ENCODE measurements at regions not wholly inside any gene's neighbourhood (a gene's known extent, or its start where the extent isn't known, plus 50 kb on each side); places are given as distances from the start of the nearest gene placed in this dataset.

DNA sequence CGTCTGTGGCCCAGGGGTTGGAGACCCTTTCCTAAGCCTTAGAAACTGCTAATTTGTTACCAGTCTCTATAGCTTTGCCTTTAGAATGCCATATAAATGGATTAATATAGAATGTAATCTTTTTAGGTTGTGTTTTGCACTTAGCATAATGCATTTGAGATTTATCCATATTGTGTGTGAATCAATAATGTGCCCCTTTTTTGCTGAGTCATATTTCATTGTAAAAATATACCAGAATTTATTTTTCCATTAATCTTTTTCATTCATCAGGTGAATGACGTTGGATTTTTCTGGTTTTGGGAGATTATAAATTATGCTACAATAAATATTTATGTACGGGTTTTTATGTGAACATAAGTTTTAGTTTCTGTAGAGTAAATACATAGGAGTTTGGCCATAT lies 478.8 kb upstream of the MAGEB18 start:
- TF ChIP-seq ZNF544 (tag by site-specific recombination; IDR thresholded peaks at IDR 0.05) (no peak), ZBTB48 (tag by site-specific recombination; IDR thresholded peaks at IDR 0.05) (no peak), ZNF274 (IDR thresholded peaks at IDR 0.05; ENCODE audit: low read length) (no peak), ZNF274 (tag by site-specific recombination; IDR thresholded peaks at IDR 0.05; ENCODE audit: borderline replicate concordance) (no peak), ZNF341 (tag by site-specific recombination; IDR thresholded peaks at IDR 0.05; ENCODE audit: low read depth) (no peak)
- TF ChIP-seq, protein P1, sequence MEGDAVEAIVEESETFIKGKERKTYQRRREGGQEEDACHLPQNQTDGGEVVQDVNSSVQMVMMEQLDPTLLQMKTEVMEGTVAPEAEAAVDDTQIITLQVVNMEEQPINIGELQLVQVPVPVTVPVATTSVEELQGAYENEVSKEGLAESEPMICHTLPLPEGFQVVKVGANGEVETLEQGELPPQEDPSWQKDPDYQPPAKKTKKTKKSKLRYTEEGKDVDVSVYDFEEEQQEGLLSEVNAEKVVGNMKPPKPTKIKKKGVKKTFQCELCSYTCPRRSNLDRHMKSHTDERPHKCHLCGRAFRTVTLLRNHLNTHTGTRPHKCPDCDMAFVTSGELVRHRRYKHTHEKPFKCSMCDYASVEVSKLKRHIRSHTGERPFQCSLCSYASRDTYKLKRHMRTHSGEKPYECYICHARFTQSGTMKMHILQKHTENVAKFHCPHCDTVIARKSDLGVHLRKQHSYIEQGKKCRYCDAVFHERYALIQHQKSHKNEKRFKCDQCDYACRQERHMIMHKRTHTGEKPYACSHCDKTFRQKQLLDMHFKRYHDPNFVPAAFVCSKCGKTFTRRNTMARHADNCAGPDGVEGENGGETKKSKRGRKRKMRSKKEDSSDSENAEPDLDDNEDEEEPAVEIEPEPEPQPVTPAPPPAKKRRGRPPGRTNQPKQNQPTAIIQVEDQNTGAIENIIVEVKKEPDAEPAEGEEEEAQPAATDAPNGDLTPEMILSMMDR (tag by site-specific recombination; IDR thresholded peaks at IDR 0.05), result no peak

All from HEK293 (cell line).